Endothelial cell of umbilical vein (primary cell): ENCODE measurements at regions not wholly inside any gene's neighbourhood (a gene's known extent, or its start where the extent isn't known, plus 50 kb on each side); places are given as distances from the start of the nearest gene placed in this dataset.

Source experiments
- BruUV-seq: library from RNA; stranded (reverse); fragments of 400-500 nt; replicated peaks from 2 replicates; lab custom pipeline; 2021; lab: Mats Ljungman, UMichigan
- CTCF ChIA-PET: fragments of 300-600, 350-600 bp; sonication (Branson Sonifier 250); formaldehyde crosslinking; loops from one replicate; lab custom pipeline; 2021; ENCODE audit warnings: antibody characterized with exemption, inconsistent platforms; lab: Charles Lee
- POLR2A ChIA-PET: fragments of 300-600, 350-600 bp; sonication (Branson Sonifier 250); formaldehyde crosslinking; loops from one replicate; lab custom pipeline; 2021; ENCODE audit warnings: antibody characterized with exemption, inconsistent platforms; lab: Charles Lee
- DNase-seq: peaks from one replicate; pipeline ENCODE4 v3.0.0-alpha.2; 2011; ENCODE audit warnings: low read depth, low spot score
- FAIRE-seq: peaks from 2 replicates; lab custom pipeline; 2011; peaks lifted over from hg19 to GRCh38; lab: Jason Lieb, UNC
- H2AFZ ChIP-seq: 2 replicates; pipeline ENCODE4 v1.6.0; 2012; ENCODE audit warnings: low read depth, low read length, control low read depth, inconsistent platforms
- H3K27ac ChIP-seq: 2 replicates; pipeline ENCODE4 v1.5.1; 2011; ENCODE audit warnings: low read depth, mild to moderate bottlenecking, control low read depth, low read length, moderate library complexity; ENCODE audit not compliant: insufficient read depth
- H3K27me3 ChIP-seq, 2 experiments: 2 replicates each; pipeline versions ENCODE4 v1.6.0 to v1.6.1; 2011; ENCODE audit warnings: low read length in 2 of 2, mixed read lengths in 1 of 2; ENCODE audit not compliant: control insufficient read depth in 2 of 2, insufficient read depth in 2 of 2
- H3K36me3 ChIP-seq, 2 experiments: 2 replicates in 1 of 2; 3 replicates in 1 of 2; pipeline ENCODE4 v1.5.1; 2011; ENCODE audit warnings: low read length in 2 of 2, mild to moderate bottlenecking in 1 of 2, moderate library complexity in 1 of 2; ENCODE audit not compliant: control insufficient read depth in 2 of 2, insufficient read depth in 2 of 2; ENCODE audit errors: extremely low read depth in 1 of 2
- H3K4me1 ChIP-seq: 3 replicates; pipeline ENCODE4 v1.5.1; 2011; ENCODE audit warnings: mild to moderate bottlenecking, low read length; ENCODE audit not compliant: control insufficient read depth, insufficient read depth; ENCODE audit errors: extremely low read depth
- H3K4me2 ChIP-seq: 2 replicates; pipeline ENCODE4 v1.6.1; 2011; ENCODE audit warnings: low read length, control low read depth, mixed read lengths; ENCODE audit not compliant: insufficient read depth
- H3K4me3 ChIP-seq, 3 experiments: fragments of 200-600 bp in 1 of 3; sonication (generic), shearing (Covaris generic) in 1 of 3; replicated peaks in 1 of 3; 2 replicates each; pipeline ENCODE4 v1.5.1; 2011 to 2016; ENCODE audit warnings: control low read depth in 3 of 3, low read length in 3 of 3, mild to moderate bottlenecking in 2 of 3, inconsistent platforms in 1 of 3, low read depth in 1 of 3, moderate library complexity in 1 of 3; ENCODE audit not compliant: insufficient read depth in 1 of 3
- H3K79me2 ChIP-seq: 2 replicates; pipeline ENCODE4 v1.6.0; 2012; ENCODE audit warnings: low read length, inconsistent platforms; ENCODE audit not compliant: control insufficient read depth, insufficient read depth
- H3K9ac ChIP-seq: replicated peaks from 2 replicates; pipeline ENCODE3; 2011; ENCODE audit warnings: low read length, control low read depth; ENCODE audit not compliant: insufficient read depth; ENCODE audit errors: extremely low read depth
- H3K9me1 ChIP-seq: replicated peaks from 3 replicates; pipeline ENCODE4 v1.6.0; 2011; ENCODE audit warnings: mild to moderate bottlenecking, low read length; ENCODE audit not compliant: control insufficient read depth, insufficient read depth; ENCODE audit errors: extremely low read depth
- H3K9me3 ChIP-seq: replicated peaks from 2 replicates; pipeline ENCODE4 v1.5.1; 2012; ENCODE audit warnings: low read length, inconsistent platforms; ENCODE audit not compliant: control insufficient read depth, insufficient read depth
- H4K20me1 ChIP-seq: replicated peaks from 2 replicates; pipeline ENCODE3; 2011; ENCODE audit warnings: mild to moderate bottlenecking, low read length; ENCODE audit not compliant: control insufficient read depth, insufficient read depth; ENCODE audit errors: extremely low read depth
- CTCF ChIP-seq, 2 donors: IDR thresholded peaks; 1 replicate in 1 of 2; 2 replicates in 1 of 2; pipeline ENCODE4 v1.5.1; 2011; ENCODE audit warnings: low read length in 2 of 2, mild to moderate bottlenecking in 2 of 2, moderate library complexity in 2 of 2, control low read depth in 1 of 2, inconsistent platforms in 1 of 2, low read depth in 1 of 2; ENCODE audit not compliant: insufficient read depth in 1 of 2; ENCODE audit errors: extremely low read depth in 1 of 2
- FOS ChIP-seq: IDR thresholded peaks from 2 replicates; pipeline ENCODE4 v1.6.1; 2011; ENCODE audit warnings: mild to moderate bottlenecking, low read length, moderate library complexity, borderline replicate concordance; ENCODE audit not compliant: insufficient read depth
- JUN ChIP-seq: IDR thresholded peaks from 2 replicates; pipeline ENCODE4 v1.6.1; 2011; ENCODE audit warnings: borderline replicate concordance, low read depth; ENCODE audit not compliant: insufficient read length, insufficient read depth
- MAX ChIP-seq: IDR thresholded peaks from 2 replicates; pipeline ENCODE4 v1.6.1; 2011; ENCODE audit not compliant: insufficient read depth, insufficient read length
- MYC ChIP-seq: IDR thresholded peaks from one replicate; pipeline ENCODE4 v1.6.1; 2011; ENCODE audit warnings: mild to moderate bottlenecking, low read depth, low read length
- POLR2A ChIP-seq: IDR thresholded peaks from 2 replicates; pipeline ENCODE4 v1.6.1; 2012; ENCODE audit warnings: low read depth, mild to moderate bottlenecking, control low read depth, low read length
- POLR2AphosphoS5 ChIP-seq: IDR thresholded peaks from 2 replicates; pipeline ENCODE4 v1.6.1; 2012; ENCODE audit warnings: low read depth, mild to moderate bottlenecking, control low read depth, low read length, moderate library complexity; ENCODE audit not compliant: insufficient read depth
- dilution Hi-C: fragments of 300-500 bp; cut with MboI; formaldehyde crosslinking; loops from one replicate; pipeline ENCODE4 v1.15.0; 2019; ENCODE audit warnings: low sequenced_read_pairs; ENCODE audit not compliant: extremely low pct_ligation_motif_present
- intact Hi-C: fragments of 100-400 bp; cut with micrococcal nuclease; formaldehyde crosslinking; loops from one replicate; pipeline ENCODE4 v1.10.0; 2022

- dilution Hi-C loops: no loop called here
- Histone ChIP-seq H3K36me3 (no peaks in the 10 kb centered on the region), H3K4me1 (peaks cover 4% of the 10 kb centered on the region), H3K27ac (no peak overlapping the region), H2AFZ (no peak overlapping the region), H3K9ac (no peak overlapping the region), H4K20me1 (no peaks in the 10 kb centered on the region), H3K27me3 (no peaks in the 10 kb centered on the region), H3K79me2 (no peaks in the 10 kb centered on the region), H3K4me3 (no peak overlapping the region), H3K4me2 (no peak overlapping the region), H3K9me1 (no peaks in the 10 kb centered on the region), H3K9me3 (no peaks in the 10 kb centered on the region)
- no TSS peak for BruUV-seq
- ChIA-PET CTCF (no interaction called here), POLR2A (no interaction called here)
- DNase-seq (no peak), FAIRE-seq (no peak)
- intact Hi-C loops: no loop called here
- TF ChIP-seq POLR2A (no peak), MYC (no peak), MAX (no peak), JUN (no peak), POLR2AphosphoS5 (no peak), FOS (no peak), CTCF (IDR thresholded peaks at IDR 0.05; ENCODE audit: extremely low read depth in 1 of 2, insufficient read depth in 1 of 2, low read depth in 1 of 2, low read length in 2 of 2) (no peak)
Observed at GRCh38 chr2:236965021-236965840, 120.5 kb upstream of the COPS8 start.
